ENCODE measurements at regions not wholly inside any gene's neighbourhood (a gene's known extent, or its start where the extent isn't known, plus 50 kb on each side); places are given as distances from the start of the nearest gene placed in this dataset.

GRCh38 chr13:52975969-52976368, 52.6 kb upstream of the OLFM4 start:
- DNase-seq (ENCODE audit: low spot score), result no peak

DNA sequence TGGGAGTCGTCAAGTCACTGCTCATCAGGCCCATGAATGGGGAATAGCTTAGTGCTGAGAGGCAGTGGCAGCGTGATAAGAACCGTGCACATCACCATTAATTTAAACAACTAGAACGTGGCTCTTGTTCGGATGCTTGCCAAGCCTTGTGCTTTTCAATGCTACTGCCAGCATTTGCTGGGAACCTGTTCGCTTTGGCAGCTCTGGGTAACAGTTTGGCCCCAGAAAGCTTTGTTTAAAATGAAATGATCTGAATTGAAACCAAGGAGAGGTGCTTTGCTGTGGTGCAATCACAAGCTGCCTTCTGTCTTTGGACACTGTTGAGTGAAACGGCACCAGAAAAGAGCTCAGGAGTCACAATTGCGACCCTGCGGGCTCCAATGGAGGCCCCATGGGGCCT, 53.5 kb upstream of the OLFM4 start:
- DNase-seq (ENCODE audit: low spot score), result no peak

- no peak for DNase-seq (ENCODE audit: low spot score)
Measured at GRCh38 chr13:52974711-52975110, 53.9 kb upstream of the OLFM4 start.

- no peak for DNase-seq (ENCODE audit: low spot score)
Measured at GRCh38 chr13:52969373-52969772, 59.2 kb upstream of the OLFM4 start.

- peak; percentile 80 for DNase-seq (ENCODE audit: low spot score)
Measured at GRCh38 chr13:52968074-52968700, 60.4 kb upstream of the OLFM4 start.

- DNase-seq (ENCODE audit: low spot score), result no peak
Measured at GRCh38 chr13:52961987-52962386, 66.6 kb upstream of the OLFM4 start.

DNA sequence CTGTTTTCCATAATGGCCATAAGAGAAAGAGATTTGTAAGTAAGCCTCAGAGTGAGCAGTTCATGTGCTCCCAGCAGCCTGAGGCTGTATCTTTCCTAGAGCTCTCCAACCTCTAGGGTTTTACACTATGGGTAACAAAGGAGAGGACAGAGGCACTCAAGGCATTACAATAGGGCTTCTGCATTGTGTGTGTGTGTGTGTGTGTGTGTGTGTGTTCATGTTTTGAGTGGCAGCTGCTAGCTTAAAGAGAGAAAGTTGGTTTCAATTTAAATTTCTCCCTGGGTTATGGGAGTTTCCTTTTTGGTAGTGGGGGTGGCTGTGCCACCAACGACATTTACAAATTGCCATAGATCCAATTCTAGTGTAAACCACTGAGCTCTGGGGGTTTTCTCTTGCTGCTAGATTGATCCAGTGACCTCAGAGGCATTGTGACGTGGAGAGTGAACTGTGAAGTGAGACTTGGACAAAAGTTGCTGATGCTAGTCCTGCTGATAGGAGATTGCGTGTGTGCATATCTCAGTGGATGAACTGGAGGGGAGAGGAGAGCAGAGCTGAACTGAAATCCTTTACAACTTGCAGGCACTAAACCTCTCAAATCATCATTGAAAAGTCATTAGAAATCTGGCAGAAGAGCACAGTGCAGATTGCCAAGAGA, 67.2 kb upstream of the OLFM4 start:
- DNase-seq (ENCODE audit: low spot score), result no peak

DNA sequence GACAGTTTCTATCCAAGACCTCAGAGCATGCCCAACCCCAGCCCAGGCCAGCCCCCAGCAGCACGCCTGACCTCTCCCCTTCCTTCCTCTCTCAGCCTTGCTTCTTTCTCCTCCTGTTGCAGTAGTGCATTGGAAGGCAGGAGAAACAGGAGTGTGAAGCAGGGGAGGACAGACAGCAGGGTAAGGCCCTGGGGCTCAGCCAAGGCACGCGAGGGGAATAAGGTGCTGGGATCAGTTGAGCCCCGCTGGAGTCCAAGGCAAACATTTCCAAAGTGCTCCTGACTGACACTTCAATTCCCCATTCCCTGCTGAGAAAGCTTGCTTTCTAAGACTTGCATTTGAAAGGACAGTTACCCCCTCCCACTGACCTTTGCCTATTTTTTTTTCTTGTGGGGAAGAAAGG, 73.1 kb upstream of the OLFM4 start:
- no peak for DNase-seq (ENCODE audit: low spot score)

DNA sequence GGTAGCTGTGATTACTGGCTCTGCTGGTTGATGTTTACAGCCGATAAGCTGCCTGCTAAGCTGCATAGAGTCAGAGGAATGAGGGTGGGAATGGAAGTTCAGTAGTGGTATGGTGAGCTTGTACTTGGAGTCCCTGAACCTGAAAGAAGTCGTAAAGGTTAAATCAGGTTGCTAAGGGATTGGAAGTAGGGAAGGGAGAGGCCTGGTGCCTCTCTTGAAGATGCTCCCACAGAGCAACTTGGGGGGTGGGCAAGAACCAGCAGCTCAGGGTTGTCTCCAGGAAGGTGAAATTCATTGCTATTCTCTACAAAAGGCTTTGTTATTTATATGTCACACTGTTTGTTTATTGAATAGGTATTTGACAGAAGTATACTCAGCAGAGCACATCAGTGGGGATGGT, 73.8 kb upstream of the OLFM4 start:
- DNase-seq (ENCODE audit: low spot score), result no peak

GRCh38 chr13:52950436-52950956, 78.1 kb upstream of the OLFM4 start:
- DNase-seq (ENCODE audit: low spot score), result no peak

DNA sequence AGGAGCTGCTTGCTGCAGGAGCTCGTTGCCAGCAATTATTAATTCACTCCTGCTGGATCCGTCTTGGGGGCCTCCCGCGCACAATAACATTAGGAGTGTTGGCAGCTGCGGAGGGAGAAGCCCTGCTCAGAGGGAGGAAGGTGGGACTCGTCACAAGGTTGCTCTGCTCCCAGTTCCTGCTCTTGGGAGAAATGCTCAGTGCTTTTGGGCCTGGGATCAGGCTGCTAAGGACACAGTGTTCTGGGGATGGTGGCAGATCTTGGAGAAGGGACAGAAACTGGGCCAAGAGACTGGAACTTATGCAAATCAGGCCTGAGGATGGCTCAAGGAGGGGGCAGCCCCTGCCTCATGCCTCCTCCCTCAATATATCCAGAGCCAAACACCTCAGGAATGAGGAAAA, 78.9 kb upstream of the OLFM4 start:
- peak; percentile 40 for DNase-seq (ENCODE audit: low spot score)

DNA sequence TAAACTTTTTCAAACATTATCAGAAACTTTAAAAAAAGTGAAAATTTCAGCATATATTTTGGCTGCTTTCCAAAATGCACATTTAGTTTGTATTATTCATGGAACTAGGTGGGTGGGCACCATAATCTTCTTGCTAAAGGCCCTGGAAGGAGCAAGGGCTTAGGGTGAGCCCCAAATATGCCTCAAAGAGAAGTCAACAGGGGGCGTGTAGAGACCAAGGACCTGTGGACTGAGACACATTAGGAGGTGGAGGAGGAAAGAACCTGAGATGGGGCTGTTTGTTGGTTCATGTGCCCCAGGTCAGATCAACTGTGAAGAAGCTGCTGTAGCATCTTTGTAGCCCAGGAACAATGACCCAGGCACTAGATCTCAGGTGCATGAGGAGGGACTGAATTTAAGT, 79.6 kb upstream of the OLFM4 start:
- no peak for DNase-seq (ENCODE audit: low spot score)

GRCh38 chr13:52947921-52948373, 80.7 kb upstream of the OLFM4 start:
- no peak for DNase-seq (ENCODE audit: low spot score)

- DNase-seq (ENCODE audit: low spot score), result peak; percentile 51
Measured at GRCh38 chr13:52945348-52945747, 83.3 kb upstream of the OLFM4 start.

DNA sequence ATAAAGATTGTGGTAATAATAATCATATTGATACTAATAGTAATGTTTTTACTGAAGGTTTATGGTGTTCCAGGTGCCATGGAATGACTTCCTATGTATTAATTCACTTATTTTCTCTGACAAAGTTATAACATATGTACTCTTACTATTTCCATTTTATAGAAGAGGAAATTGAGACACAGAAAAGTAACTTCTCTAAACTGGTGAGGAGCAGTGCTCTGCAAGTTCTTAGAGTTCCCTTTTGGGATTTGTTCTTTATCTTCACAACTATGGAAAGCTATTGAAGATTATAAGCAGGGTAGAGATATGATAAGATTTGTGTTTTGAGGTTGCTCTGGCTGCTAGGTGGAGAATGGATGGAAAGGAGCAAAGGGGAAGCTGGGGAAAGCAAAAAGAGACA, 83.9 kb upstream of the OLFM4 start:
- no peak for DNase-seq (ENCODE audit: low spot score)

DNA sequence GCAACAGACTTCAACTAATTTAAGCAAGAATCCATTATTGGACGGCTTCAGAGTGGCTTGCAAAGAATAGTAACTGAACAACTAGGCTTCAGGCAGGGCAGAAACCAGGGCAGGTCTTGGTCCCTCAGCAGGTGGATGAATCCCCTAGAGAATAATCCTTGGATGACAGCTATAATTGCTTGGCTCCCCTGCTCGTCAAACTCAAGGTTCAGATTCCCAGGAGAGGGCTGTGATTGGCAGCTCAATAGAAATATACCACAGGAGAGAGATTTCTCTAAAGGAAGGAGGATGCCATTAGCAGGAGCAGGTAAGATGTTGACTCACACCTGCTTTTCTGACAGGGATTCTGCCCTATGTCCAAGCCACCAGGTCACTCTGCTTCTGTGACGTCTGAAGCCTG, 89.6 kb upstream of the PCDH8 start:
- DNase-seq (ENCODE audit: low spot score), result no peak

DNA sequence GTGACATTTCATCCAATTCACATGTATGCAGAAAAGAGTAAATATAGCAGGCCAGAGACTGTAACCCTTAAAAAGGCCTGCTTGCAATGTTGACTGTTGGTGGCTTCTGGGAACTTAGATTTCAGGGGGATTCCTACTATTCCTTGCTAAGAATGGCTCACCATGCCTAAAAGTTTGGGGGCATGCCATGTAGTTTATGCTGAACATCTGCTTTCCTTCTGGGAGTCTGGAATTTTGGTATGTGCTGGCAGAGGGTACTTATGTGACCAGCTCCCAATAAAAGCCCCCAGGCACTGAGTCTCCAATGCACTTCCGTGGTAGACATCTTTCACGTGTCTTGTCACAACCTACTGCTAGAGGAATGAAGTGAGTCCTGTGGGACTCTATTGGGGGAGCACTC, 88.4 kb upstream of the PCDH8 start:
- no peak for DNase-seq (ENCODE audit: low spot score)

DNA sequence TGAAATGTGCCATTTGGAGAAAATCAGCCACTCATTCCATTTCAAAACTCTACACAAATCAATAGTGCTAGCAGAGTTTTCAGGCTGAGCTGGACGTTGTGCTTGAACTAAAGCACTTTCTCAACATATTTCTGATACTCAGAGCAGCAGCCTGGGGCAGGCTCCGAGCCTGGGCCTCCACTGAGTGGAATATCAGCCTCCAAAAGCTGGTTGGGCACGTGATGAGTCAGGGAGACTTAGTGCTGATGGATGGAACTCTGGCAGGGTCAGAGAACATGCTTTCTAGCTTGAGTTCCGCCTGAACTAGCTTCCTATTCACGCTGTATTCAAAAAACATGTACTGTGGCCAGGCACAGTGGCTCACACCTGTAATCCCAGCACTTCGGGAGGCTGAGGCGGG, 85.8 kb upstream of the PCDH8 start:
- no peak for DNase-seq (ENCODE audit: low spot score)

DNA sequence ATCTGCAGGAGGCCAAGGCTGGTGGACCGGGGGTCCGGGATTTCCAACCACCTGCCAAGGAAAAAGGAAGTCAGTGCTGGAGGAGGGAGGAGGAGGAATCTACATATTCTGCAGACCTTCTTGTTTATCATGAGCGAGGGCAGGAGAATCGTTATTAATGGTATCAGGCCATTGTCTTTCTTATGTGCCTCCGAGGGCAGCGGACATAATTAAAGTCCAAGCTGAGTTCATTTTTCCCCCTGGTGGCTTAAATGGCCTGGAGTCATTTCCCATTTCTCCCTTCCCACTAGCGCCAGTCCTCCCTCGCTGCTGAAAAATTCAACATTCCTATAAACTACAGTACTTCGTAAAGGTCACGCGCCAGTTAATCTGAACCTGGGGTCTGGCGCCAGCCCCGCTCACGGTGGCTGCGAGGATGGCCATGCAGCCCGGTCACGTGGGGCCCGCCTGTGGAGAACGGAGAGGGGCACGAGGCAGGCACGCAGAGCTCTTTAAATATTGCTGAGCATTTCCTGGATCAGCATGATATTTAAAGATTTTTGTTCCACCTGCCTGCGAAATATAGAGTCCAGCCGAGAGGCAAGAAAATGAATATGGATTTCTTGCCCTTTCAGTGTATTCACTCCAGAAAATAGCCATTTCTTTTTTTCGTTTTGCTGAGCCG, 85.2 kb upstream of the PCDH8 start:
- no peak for DNase-seq (ENCODE audit: low spot score)

GRCh38 chr13:52933099-52933498, 84.7 kb upstream of the PCDH8 start:
- DNase-seq (ENCODE audit: low spot score), result no peak

DNA sequence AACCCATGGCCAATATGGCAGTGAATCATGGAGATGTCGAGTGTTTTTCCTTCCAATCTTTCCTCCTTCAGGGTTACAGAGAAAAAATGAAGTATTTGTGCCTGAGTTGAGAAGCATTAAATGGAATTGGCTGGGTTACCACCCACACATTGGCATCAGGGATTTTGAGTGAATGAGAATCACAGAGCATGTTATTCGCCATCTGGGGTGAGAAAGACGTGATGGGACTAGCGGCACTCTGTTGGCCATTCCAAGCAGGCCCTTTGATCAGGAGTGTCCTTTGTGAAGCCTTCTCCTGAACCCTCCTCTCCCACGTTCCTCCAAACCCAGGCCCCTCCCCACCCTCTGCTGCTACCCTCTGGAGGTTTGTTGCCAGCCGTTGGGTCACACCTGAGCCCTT, 84.2 kb upstream of the PCDH8 start:
- DNase-seq (ENCODE audit: low spot score), result no peak

DNA sequence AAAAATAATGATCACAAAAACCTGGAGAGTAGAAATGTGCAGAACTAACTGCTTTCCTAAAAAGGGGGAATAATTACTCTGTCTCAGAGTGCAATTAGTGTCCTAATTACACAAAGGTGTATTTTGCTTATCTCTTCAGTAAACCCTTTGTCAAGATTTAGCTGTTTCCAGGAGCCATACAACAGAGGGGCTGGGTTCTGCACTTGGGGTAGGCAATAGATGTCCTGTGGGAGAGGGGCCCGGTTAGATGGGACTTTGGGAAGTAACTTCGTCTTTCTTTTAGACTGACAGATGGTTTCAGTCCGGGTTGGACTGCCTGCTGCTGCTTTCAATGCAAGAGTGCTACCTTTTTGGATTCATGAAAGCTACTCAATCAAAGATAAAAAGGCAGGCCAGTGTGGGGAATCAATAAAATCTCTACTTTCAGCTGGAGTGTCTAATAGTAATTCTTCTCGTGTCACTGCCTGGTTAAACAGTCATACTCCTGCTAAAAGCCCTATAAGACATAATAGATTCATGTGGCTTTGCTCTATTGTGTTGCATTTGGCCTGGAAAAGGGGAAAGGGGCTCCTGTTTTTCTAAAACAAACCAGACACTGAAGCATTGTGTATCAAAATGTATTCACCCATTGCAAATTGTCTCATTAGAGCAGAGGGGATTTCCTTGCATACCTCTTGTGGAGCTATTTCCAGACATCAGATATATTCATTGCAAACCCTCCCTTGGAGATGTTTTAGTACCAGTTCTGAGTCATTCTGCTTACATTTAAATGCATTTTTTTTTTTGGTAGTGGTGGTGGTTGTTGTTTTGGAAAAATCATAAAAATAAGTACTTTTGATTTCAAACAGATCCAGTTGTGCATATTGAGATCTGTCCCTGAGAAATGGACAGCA, 83.3 kb upstream of the PCDH8 start:
- DNase-seq (ENCODE audit: low spot score), result no peak

All from pons (tissue), 1 donor.